AG09319 (cell line): ENCODE measurements at regions not wholly inside any gene's neighbourhood (a gene's known extent, or its start where the extent isn't known, plus 50 kb on each side); places are given as distances from the start of the nearest gene placed in this dataset.

Experiments used
- DNase-seq: peaks from one replicate; pipeline ENCODE4 v3.0.0-alpha.2; 2010; ENCODE audit warnings: low read depth; ENCODE audit errors: extremely low read depth
- CTCF ChIP-seq: IDR thresholded peaks from 2 replicates; pipeline ENCODE4 v1.5.1; 2011; ENCODE audit warnings: low read depth, mild to moderate bottlenecking, inconsistent platforms, low read length, moderate library complexity

GRCh38 chr10:84944187-84944586 lies 615.8 kb downstream of the CCSER2 start:
- no peak for DNase-seq
- TF ChIP-seq CTCF = no peak

GRCh38 chr10:84945791-84946190 lies 617.4 kb downstream of the CCSER2 start:
- TF ChIP-seq CTCF = no peak
- no peak for DNase-seq

GRCh38 chr10:84946904-84947303 lies 618.5 kb downstream of the CCSER2 start:
- TF ChIP-seq CTCF = no peak
- DNase-seq = no peak

GRCh38 chr10:84948644-84949043 lies 620.3 kb downstream of the CCSER2 start:
- TF ChIP-seq CTCF = no peak
- DNase-seq = no peak

- DNase-seq = no peak
- TF ChIP-seq CTCF = no peak
Measured at GRCh38 chr10:84951616-84952015, 623.2 kb downstream of the CCSER2 start.

GRCh38 chr10:84957427-84957826 lies 629.0 kb downstream of the CCSER2 start:
- DNase-seq = no peak
- no peak for TF ChIP-seq CTCF

- no peak for TF ChIP-seq CTCF
- DNase-seq = no peak
Measured at GRCh38 chr10:84965468-84965867, 637.1 kb downstream of the CCSER2 start.
